ENCODE measurements at regions not wholly inside any gene's neighbourhood (a gene's known extent, or its start where the extent isn't known, plus 50 kb on each side); places are given as distances from the start of the nearest gene placed in this dataset.

- no peak for TF ChIP-seq TAF1 (IDR thresholded peaks at IDR 0.05; ENCODE audit: borderline replicate concordance, insufficient read depth, low read length)
- TF ChIP-seq SIN3A (IDR thresholded peaks at IDR 0.05; ENCODE audit: borderline replicate concordance, insufficient read depth, low read length): no peak
- TF ChIP-seq POLR2AphosphoS5 (IDR thresholded peaks at IDR 0.05; ENCODE audit: low read depth, low read length): no peak
Observed at GRCh38 chr16:77132051-77132618, 58.9 kb upstream of the MON1B start.
